Spleen (tissue), 11 donors: ENCODE measurements at regions not wholly inside any gene's neighbourhood (a gene's known extent, or its start where the extent isn't known, plus 50 kb on each side); places are given as distances from the start of the nearest gene placed in this dataset.

Experiments used
- DNase-seq: peaks from one replicate; pipeline ENCODE4 v3.0.0-alpha.2; 2020
- H3K27ac ChIP-seq, 8 donors: fragments of 200-600 bp; sonication (generic) in 7 of 8; 1 replicate in 4 of 8; 2 replicates in 4 of 8; pipeline versions ENCODE4 v1.5.0 to v1.8.0; 2016 to 2021; ENCODE audit warnings: inconsistent platforms in 4 of 8, mild to moderate bottlenecking in 4 of 8, moderate library complexity in 1 of 8
- H3K27me3 ChIP-seq, 7 donors: fragments of 200-600 bp; sonication (generic) in 6 of 7; replicated peaks in 1 of 7; 1 replicate in 4 of 7; 2 replicates in 3 of 7; pipeline versions ENCODE4 v1.5.0 to v1.8.0; 2016 to 2021; ENCODE audit warnings: inconsistent platforms in 3 of 7, mild to moderate bottlenecking in 1 of 7
- H3K36me3 ChIP-seq, 6 donors: fragments of 200-600 bp; sonication (generic) in 5 of 6; 1 replicate in 4 of 6; 2 replicates in 2 of 6; pipeline versions ENCODE4 v1.5.0 to v1.8.0; 2016 to 2021; ENCODE audit warnings: inconsistent platforms in 2 of 6
- H3K4me1 ChIP-seq, 6 donors: fragments of 200-600 bp; sonication (generic) in 5 of 6; 1 replicate in 3 of 6; 2 replicates in 3 of 6; pipeline versions ENCODE4 v1.5.0 to v1.8.0; 2016 to 2021; ENCODE audit warnings: inconsistent platforms in 3 of 6
- H3K4me3 ChIP-seq, 8 donors: fragments of 200-600 bp; sonication (generic) in 7 of 8; 1 replicate in 4 of 8; 2 replicates in 4 of 8; pipeline versions ENCODE4 v1.5.0 to v1.8.0; 2016 to 2021; ENCODE audit warnings: inconsistent platforms in 4 of 8, mild to moderate bottlenecking in 4 of 8, moderate library complexity in 2 of 8
- H3K9me3 ChIP-seq, 8 donors: fragments of 200-600 bp; sonication (generic) in 7 of 8; 1 replicate in 4 of 8; 2 replicates in 4 of 8; pipeline versions ENCODE4 v1.5.0 to v1.8.0; 2016 to 2021; ENCODE audit warnings: inconsistent platforms in 4 of 8
- CTCF ChIP-seq, 11 experiments: fragments of 200-600 bp in 7 of 11; fragments of 450-650 bp in 4 of 11; sonication (generic) in 4 of 11; IDR thresholded peaks in 8 of 11; conservative IDR thresholded peaks in 3 of 11; 1 replicate in 7 of 11; 2 replicates in 4 of 11; pipeline versions ENCODE4 v1.4.0 to v1.8.0; 2016 to 2021; ENCODE audit warnings: antibody characterized with exemption in 11 of 11, inconsistent platforms in 4 of 11, mild to moderate bottlenecking in 1 of 11
- POLR2A ChIP-seq, 3 donors: fragments of 450-650 bp; IDR thresholded peaks; one replicate each; pipeline ENCODE4 v1.5.1; 2017; ENCODE audit warnings: antibody characterized with exemption in 3 of 3, mild to moderate bottlenecking in 1 of 3
- POLR2AphosphoS5 ChIP-seq, 3 donors: sonication (generic); formaldehyde crosslinking; IDR thresholded peaks; one replicate each; pipeline ENCODE4 v1.5.1; 2017; ENCODE audit warnings: antibody characterized with exemption in 3 of 3
- WGBS, 5 donors: extraction: QIAGEN DNeasy Blood & Tissue Kit in 3 of 5; methylation state at CpG; one replicate each; pipeline versions ENCODE4 v1.1.5 to v1.1.7; 2013 to 2018; 5-methylcytosine and 5-hydroxymethylcytosine counted together
- intact Hi-C: fragments of 100-400 bp; cut with DNase I; formaldehyde crosslinking; loops from one replicate; pipeline ENCODE4 v1.15.0; 2023; ENCODE audit warnings: low total_unique reads
- donor health status: healthy with polysubstance abuse.
- donor health status: DM: no; HTN: no; CAD: no; lungs with moderate emphysema.
- donor health status: DM: no; HTN: no; CAD: no.
- donor health status: Bipolar disorder and iron deficiency.
- donor health status: healthy.
- donor health status: DM: no; HTN: no; CAD: no.
- donor health status: DM: yes; HTN: yes; CAD: no.

GRCh38 chr5:74394916-74395880 is 245.3 kb downstream of the ENC1 start:
- Histone ChIP-seq H3K4me3 (no peak overlapping the region), H3K4me1 (no peaks in the 10 kb centered on the region), H3K9me3 (peaks cover 0 to 4% (median 0%) of the 10 kb centered on the region in 8 donors), H3K27me3 (no peaks in the 10 kb centered on the region), H3K36me3 (no peaks in the 10 kb centered on the region), H3K27ac (no peak overlapping the region)
- no peak for DNase-seq
- 73 to 85% (median 81%) methylated on average over 10 of the region's 10 CpGs for WGBS, 5 donors
- TF ChIP-seq POLR2A (IDR thresholded peaks at IDR 0.05): no peak
- TF ChIP-seq POLR2AphosphoS5 (IDR thresholded peaks at IDR 0.05): no peak
- TF ChIP-seq CTCF (IDR thresholded peaks at IDR 0.05 in 8 of 11, conservative IDR thresholded peaks at IDR 0.05 in 3 of 11): no peak
- intact Hi-C loops: loop anchor here (10.0 kb wide), 1 partner anchor 250 kb away; the partner anchor contains the start of gene ENC1

DNA sequence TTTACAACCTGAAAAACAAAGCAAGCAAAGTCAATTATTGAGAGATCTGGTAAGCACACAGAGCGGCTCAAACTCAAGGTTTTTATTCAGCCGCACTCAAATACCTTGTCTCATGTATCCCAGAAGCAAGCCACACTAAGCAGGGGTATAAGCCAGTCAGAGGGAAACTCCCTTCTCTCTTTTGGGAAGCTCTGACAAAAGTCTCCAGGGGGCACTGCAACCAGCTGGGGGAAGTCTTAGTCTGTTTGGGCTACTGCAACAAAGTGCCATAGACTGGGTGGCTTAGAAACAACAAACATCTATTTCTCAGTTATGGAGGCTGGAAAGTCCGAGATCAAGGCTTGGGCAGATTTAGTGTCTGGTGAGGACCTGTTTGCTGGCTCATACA is 246.0 kb downstream of the ENC1 start:
- no peak overlapping the region for H3K27ac ChIP-seq
- WGBS, 5 donors: 94 to 95% (median 94%) methylated on average over 3 of the region's 3 CpGs
- H3K4me1 ChIP-seq: no peaks in the 10 kb centered on the region
- no peak for DNase-seq
- no peaks in the 10 kb centered on the region for H3K27me3 ChIP-seq
- H3K4me3 ChIP-seq: no peak overlapping the region
- peaks cover 0 to 4% (median 0%) of the 10 kb centered on the region in 8 donors for H3K9me3 ChIP-seq
- TF ChIP-seq POLR2AphosphoS5 (IDR thresholded peaks at IDR 0.05): no peak
- peak in 2 of 11 experiments; percentile 17 to 21 for TF ChIP-seq CTCF (IDR thresholded peaks at IDR 0.05 in 8 of 11, conservative IDR thresholded peaks at IDR 0.05 in 3 of 11)
- intact Hi-C loops: loop anchor here (10.0 kb wide), 1 partner anchor 250 kb away; the partner anchor contains the start of gene ENC1
- no peaks in the 10 kb centered on the region for H3K36me3 ChIP-seq

DNA sequence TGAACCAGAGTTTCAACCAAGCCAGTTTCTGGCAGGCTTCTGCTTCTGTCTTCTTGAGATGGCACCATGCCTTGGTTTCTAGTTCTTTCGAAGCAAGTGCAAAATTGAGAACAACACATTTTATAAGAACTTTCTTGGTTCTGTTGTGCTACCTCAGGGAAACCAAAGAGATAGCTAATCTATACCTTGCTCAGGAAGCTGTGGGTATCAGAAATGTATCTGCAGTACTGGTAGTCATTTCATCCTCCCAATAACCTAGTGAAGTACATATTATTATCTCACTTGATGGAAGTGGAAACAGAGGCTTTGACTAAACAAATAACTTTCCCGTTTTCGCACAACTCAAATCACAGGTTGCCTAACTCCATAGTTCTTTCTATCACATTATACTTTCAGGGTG is 246.6 kb downstream of the ENC1 start:
- no peaks in the 10 kb centered on the region for H3K4me1 ChIP-seq
- no peaks in the 10 kb centered on the region for H3K9me3 ChIP-seq
- no peaks in the 10 kb centered on the region for H3K27me3 ChIP-seq
- H3K36me3 ChIP-seq: no peaks in the 10 kb centered on the region
- DNase-seq: no peak
- H3K4me3 ChIP-seq: no peak overlapping the region
- H3K27ac ChIP-seq: no peak overlapping the region
- no peak for TF ChIP-seq CTCF (IDR thresholded peaks at IDR 0.05 in 8 of 11, conservative IDR thresholded peaks at IDR 0.05 in 3 of 11)
- no peak for TF ChIP-seq POLR2AphosphoS5 (IDR thresholded peaks at IDR 0.05)
- TF ChIP-seq POLR2A (IDR thresholded peaks at IDR 0.05): no peak
- 74 to 95% (median 82%) methylated on average over 3 of the region's 3 CpGs for WGBS, 5 donors
- intact Hi-C loops: loop anchor here (10.0 kb wide), 1 partner anchor 251 kb away; the partner anchor contains the start of gene ENC1

DNA sequence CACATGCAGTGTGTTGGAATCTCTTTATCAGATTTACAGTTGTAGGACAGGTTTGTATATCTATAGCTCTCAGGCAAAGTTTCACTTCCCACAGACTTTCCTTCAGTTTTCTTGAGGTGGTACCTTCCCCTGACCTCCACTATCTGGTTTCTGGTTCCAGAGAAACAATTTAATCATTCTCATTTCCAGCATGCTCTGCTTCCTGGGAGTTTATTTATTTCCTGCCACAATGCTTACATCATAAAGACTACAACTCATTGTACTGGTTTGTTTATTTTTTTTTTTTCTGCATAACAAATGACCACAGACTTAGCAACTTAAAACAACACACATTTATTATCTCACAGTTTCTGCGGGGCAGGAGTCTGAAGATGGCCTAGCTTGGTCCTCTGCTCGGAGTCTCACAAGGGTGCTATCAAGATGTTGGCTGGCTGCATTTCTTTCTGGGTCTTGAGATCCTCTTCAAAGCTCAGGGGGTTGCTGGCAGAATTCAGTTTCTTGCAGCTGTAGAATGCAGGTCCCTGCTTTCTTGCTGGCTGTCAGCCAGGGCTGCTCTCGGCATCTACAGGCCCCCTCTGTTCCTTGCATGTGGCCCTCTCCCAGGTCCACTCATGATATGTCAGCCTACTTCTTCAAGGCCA is 247.7 kb downstream of the ENC1 start:
- Histone ChIP-seq H3K27me3 (no peaks in the 10 kb centered on the region), H3K9me3 (no peaks in the 10 kb centered on the region), H3K36me3 (no peaks in the 10 kb centered on the region), H3K27ac (no peak overlapping the region), H3K4me1 (no peaks in the 10 kb centered on the region), H3K4me3 (no peak overlapping the region)
- TF ChIP-seq POLR2A (IDR thresholded peaks at IDR 0.05) (no peak), POLR2AphosphoS5 (IDR thresholded peaks at IDR 0.05) (no peak), CTCF (IDR thresholded peaks at IDR 0.05 in 8 of 11, conservative IDR thresholded peaks at IDR 0.05 in 3 of 11) (no peak)
- intact Hi-C loops: loop anchor here (10.0 kb wide), 1 partner anchor 252 kb away; the partner anchor contains the start of gene ENC1
- WGBS, 5 donors: 86 to 97% (median 89%) methylated on average over 3 of the region's 3 CpGs
- no peak for DNase-seq
